Lung (tissue), 11 donors: ENCODE measurements at regions not wholly inside any gene's neighbourhood (a gene's known extent, or its start where the extent isn't known, plus 50 kb on each side); places are given as distances from the start of the nearest gene placed in this dataset.

Experiments used
- ATAC-seq: fragments of 200-7000 bp; cut with Tn5 transposase; one replicate; pipeline ENCODE4 v1.9.1; 2020; ENCODE audit warnings: moderate number of reproducible peaks; ENCODE audit not compliant: insufficient read depth, low FRiP score
- DNase-seq, 3 donors: peaks; one replicate each; pipeline ENCODE4 v3.0.0-alpha.2; 2013 to 2017
- H3K27ac ChIP-seq, 2 donors: one replicate each; pipeline ENCODE4 v1.5.1; 2013; ENCODE audit warnings: mild to moderate bottlenecking in 2 of 2, moderate library complexity in 2 of 2, control low read depth in 1 of 2, inconsistent platforms in 1 of 2, low read depth in 1 of 2, low read length in 1 of 2
- H3K27me3 ChIP-seq, 3 donors: one replicate each; pipeline ENCODE4 v1.5.1; 2013; ENCODE audit warnings: low read length in 2 of 3; ENCODE audit not compliant: control insufficient read depth in 3 of 3, insufficient read depth in 3 of 3
- H3K36me3 ChIP-seq, 4 donors: one replicate each; pipeline ENCODE4 v1.5.1; 2013; ENCODE audit warnings: low read length in 4 of 4, mild to moderate bottlenecking in 1 of 4, moderate library complexity in 1 of 4; ENCODE audit not compliant: control insufficient read depth in 4 of 4, insufficient read depth in 4 of 4
- H3K4me1 ChIP-seq, 5 donors: one replicate each; pipeline ENCODE4 v1.5.1; 2013; ENCODE audit warnings: low read length in 5 of 5, mild to moderate bottlenecking in 2 of 5, moderate library complexity in 1 of 5; ENCODE audit not compliant: control insufficient read depth in 5 of 5, insufficient read depth in 5 of 5
- H3K4me3 ChIP-seq: one replicate; pipeline ENCODE4 v1.5.1; 2013; ENCODE audit warnings: mild to moderate bottlenecking, control low read depth, moderate library complexity
- H3K9ac ChIP-seq, 2 donors: one replicate each; pipeline ENCODE4 v1.5.1; 2013; ENCODE audit warnings: low read length in 2 of 2, control low read depth in 1 of 2; ENCODE audit not compliant: insufficient read depth in 1 of 2
- H3K9me3 ChIP-seq, 4 donors: one replicate each; pipeline ENCODE4 v1.5.1; 2013; ENCODE audit warnings: low read length in 3 of 4, mild to moderate bottlenecking in 1 of 4, moderate library complexity in 1 of 4; ENCODE audit not compliant: control insufficient read depth in 4 of 4, insufficient read depth in 3 of 4
- CTCF ChIP-seq: IDR thresholded peaks from 2 replicates; pipeline ENCODE4 v1.5.1; 2012; ENCODE audit warnings: mild to moderate bottlenecking; ENCODE audit errors: control extremely low read depth, extremely low read depth
- WGBS, 2 donors: extraction: QIAGEN DNeasy Blood & Tissue Kit; methylation state at CpG; one replicate each; pipeline ENCODE4 v1.1.7; 2013; 5-methylcytosine and 5-hydroxymethylcytosine counted together
- donor health status: control.
- donor health status: control.
- donor health status: Bipolar disorder and iron deficiency.
- donor health status: healthy.
- donor health status: DM: yes; HTN: yes; CAD: no.

- 84 to 87% methylated on average over 3 of the region's 3 CpGs for WGBS, 2 donors
- DNase-seq = no peak
Measured at GRCh38 chr11:116107229-116107628, 603.0 kb upstream of the CADM1 start.

GRCh38 chr11:116104498-116105174, 600.4 kb upstream of the CADM1 start:
- Histone ChIP-seq H3K27ac (no peak overlapping the region), H3K27me3 (no peaks in the 10 kb centered on the region), H3K9me3 (no peaks in the 10 kb centered on the region), H3K4me3 (no peak overlapping the region), H3K36me3 (no peaks in the 10 kb centered on the region), H3K4me1 (no peaks in the 10 kb centered on the region), H3K9ac (no peak overlapping the region)
- no peak for TF ChIP-seq CTCF
- 65 to 66% methylated on average over 4 of the region's 4 CpGs for WGBS, 2 donors
- ATAC-seq = no peak
- peak in 1 of 3 donors; percentile 3 for DNase-seq

More at GRCh38 chr11:116107229-116107628, 603.0 kb upstream of the CADM1 start:
- Histone ChIP-seq H3K9ac (no peak overlapping the region), H3K4me1 (no peaks in the 10 kb centered on the region), H3K27me3 (no peaks in the 10 kb centered on the region), H3K36me3 (no peaks in the 10 kb centered on the region), H3K27ac (no peak overlapping the region), H3K4me3 (no peak overlapping the region), H3K9me3 (no peaks in the 10 kb centered on the region)
- no peak for ATAC-seq
- TF ChIP-seq CTCF = no peak

- Histone ChIP-seq H3K36me3 (no peaks in the 10 kb centered on the region), H3K27ac (no peak overlapping the region), H3K4me3 (no peak overlapping the region), H3K9ac (no peak overlapping the region), H3K27me3 (no peaks in the 10 kb centered on the region), H3K4me1 (no peaks in the 10 kb centered on the region), H3K9me3 (no peaks in the 10 kb centered on the region)
- no peak for TF ChIP-seq CTCF
- DNase-seq (peak in 1 of 3 donors; percentile 26), ATAC-seq (no peak)
- WGBS, 2 donors = 61 to 86% methylated on average over 3 of the region's 3 CpGs
Measured at GRCh38 chr11:116101902-116102301, 597.7 kb upstream of the CADM1 start.

GRCh38 chr11:116100016-116100415, 595.8 kb upstream of the CADM1 start:
- peaks cover 0 to 4% (median 0%) of the 10 kb centered on the region in 3 donors for H3K27me3 ChIP-seq
- no peaks in the 10 kb centered on the region for H3K4me1 ChIP-seq
- no peak overlapping the region for H3K9ac ChIP-seq
- no peak for TF ChIP-seq CTCF
- H3K4me3 ChIP-seq = no peak overlapping the region
- H3K36me3 ChIP-seq = no peaks in the 10 kb centered on the region
- WGBS, 2 donors = 88 to 89% methylated on average over 2 of the region's 2 CpGs
- ATAC-seq (no peak), DNase-seq (no peak)
- H3K9me3 ChIP-seq = peaks cover 0 to 3% (median 0%) of the 10 kb centered on the region in 4 donors
- no peak overlapping the region for H3K27ac ChIP-seq
